Neural crest cell (in vitro differentiated cells): ENCODE measurements at regions not wholly inside any gene's neighbourhood (a gene's known extent, or its start where the extent isn't known, plus 50 kb on each side); places are given as distances from the start of the nearest gene placed in this dataset.

Experiments
- DNase-seq: peaks from one replicate; pipeline ENCODE4 v3.0.0; 2021; ENCODE audit warnings: low read depth, mixed read lengths, low spot score
- H3K27ac Mint-ChIP-seq: one replicate; pipeline ENCODE4 v1.8.0; 2021; ENCODE audit warnings: mild to moderate bottlenecking, mixed read lengths; ENCODE audit not compliant: unreplicated experiment
- H3K27me3 Mint-ChIP-seq: 2 replicates; pipeline ENCODE4 v1.8.0; 2021; ENCODE audit warnings: low read depth, mild to moderate bottlenecking, mixed read lengths
- H3K36me3 Mint-ChIP-seq: 2 replicates; pipeline ENCODE4 v1.8.0; 2021; ENCODE audit warnings: low read depth, mild to moderate bottlenecking, mixed read lengths
- H3K4me1 Mint-ChIP-seq: 2 replicates; pipeline ENCODE4 v1.8.0; 2021; ENCODE audit warnings: mixed read lengths
- H3K4me3 Mint-ChIP-seq: one replicate; pipeline ENCODE4 v1.8.0; 2021; ENCODE audit warnings: mild to moderate bottlenecking, mixed read lengths
- H3K9me3 Mint-ChIP-seq: 2 replicates; pipeline ENCODE4 v1.8.0; 2021; ENCODE audit warnings: mixed read lengths
- TF ChIP-seq, protein P1 (sequence below): fragments of 200-600 bp; sonication (generic); conservative IDR thresholded peaks from 2 replicates; pipeline ENCODE4 v1.5.0; 2021; ENCODE audit warnings: antibody characterized with exemption, mild to moderate bottlenecking

DNA sequence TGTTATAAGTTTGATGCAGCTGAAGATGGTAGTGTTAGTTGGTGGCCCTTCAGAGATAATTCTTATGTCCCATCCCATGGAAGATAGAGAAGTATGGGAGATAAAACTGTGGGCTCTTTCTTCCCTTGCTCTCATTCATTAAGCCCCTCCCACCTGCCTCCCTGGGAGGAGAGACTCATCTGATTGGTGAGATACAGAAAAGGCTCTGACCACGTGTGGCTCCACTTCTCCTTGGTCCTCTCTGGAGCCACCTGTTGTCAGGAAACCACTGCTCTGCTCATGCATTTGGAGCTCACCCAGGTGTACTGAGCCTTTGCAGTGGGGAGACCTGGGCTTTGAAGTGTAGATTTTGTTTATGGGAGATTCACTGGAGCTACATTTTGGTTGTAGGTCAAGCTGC lies 293.2 kb upstream of the RASGRP1 start:
- no peak for DNase-seq
- Mint-ChIP-seq H3K4me1 (peaks cover 5% of the 10 kb centered on the region), H3K4me3 (no peak overlapping the region), H3K36me3 (no peaks in the 10 kb centered on the region), H3K27ac (no peak overlapping the region), H3K27me3 (no peaks in the 10 kb centered on the region), H3K9me3 (peaks cover 8% of the 10 kb centered on the region)
- TF ChIP-seq, protein P1, sequence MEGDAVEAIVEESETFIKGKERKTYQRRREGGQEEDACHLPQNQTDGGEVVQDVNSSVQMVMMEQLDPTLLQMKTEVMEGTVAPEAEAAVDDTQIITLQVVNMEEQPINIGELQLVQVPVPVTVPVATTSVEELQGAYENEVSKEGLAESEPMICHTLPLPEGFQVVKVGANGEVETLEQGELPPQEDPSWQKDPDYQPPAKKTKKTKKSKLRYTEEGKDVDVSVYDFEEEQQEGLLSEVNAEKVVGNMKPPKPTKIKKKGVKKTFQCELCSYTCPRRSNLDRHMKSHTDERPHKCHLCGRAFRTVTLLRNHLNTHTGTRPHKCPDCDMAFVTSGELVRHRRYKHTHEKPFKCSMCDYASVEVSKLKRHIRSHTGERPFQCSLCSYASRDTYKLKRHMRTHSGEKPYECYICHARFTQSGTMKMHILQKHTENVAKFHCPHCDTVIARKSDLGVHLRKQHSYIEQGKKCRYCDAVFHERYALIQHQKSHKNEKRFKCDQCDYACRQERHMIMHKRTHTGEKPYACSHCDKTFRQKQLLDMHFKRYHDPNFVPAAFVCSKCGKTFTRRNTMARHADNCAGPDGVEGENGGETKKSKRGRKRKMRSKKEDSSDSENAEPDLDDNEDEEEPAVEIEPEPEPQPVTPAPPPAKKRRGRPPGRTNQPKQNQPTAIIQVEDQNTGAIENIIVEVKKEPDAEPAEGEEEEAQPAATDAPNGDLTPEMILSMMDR = no peak

DNA sequence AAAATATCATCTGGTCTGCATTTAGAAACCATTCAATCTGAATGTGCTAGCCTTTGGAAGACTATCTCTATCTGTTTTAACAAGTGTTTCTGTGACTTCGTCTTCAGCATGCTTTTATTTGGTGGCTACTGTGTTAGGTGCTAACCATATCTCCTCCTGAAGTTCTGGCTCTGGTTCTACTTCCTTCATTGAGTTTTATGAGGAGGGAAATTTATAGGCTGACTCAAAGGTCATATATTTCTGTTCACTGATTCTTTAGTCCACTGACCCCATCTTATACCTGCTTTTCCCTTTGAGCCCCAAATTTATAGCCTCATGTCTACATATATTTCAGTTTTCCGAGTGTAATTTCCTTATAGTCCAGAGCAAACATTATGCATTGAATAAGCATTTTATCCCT lies 295.0 kb upstream of the RASGRP1 start:
- peaks cover 8% of the 10 kb centered on the region for H3K9me3 Mint-ChIP-seq
- no peaks in the 10 kb centered on the region for H3K36me3 Mint-ChIP-seq
- TF ChIP-seq, protein P1 = no peak
- H3K27me3 Mint-ChIP-seq = no peaks in the 10 kb centered on the region
- DNase-seq = no peak
- H3K4me1 Mint-ChIP-seq = peaks cover 5% of the 10 kb centered on the region
- no peak overlapping the region for H3K4me3 Mint-ChIP-seq
- H3K27ac Mint-ChIP-seq = no peak overlapping the region

DNA sequence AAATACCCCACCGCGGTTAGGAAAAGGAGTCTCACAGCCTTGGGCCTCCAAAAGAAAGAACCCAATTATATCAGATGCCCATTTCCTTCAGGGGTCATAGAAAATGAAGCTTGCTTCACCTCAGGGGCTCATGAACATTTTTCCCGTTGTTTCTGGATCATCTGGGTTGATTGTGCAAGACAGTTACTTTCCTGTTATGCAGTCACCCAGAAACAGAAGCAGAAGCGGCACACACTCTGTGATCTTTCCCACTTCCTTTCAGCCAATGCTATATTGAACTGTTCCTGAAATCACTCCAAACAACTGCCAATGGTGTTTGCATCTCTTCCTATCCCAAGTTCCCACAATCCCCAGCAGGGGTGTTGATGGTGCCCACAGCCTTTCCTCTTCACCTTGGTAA lies 295.6 kb upstream of the RASGRP1 start:
- no peak overlapping the region for H3K4me3 Mint-ChIP-seq
- no peaks in the 10 kb centered on the region for H3K36me3 Mint-ChIP-seq
- TF ChIP-seq, protein P1 = no peak
- peaks cover 5% of the 10 kb centered on the region for H3K4me1 Mint-ChIP-seq
- no peaks in the 10 kb centered on the region for H3K27me3 Mint-ChIP-seq
- no peak overlapping the region for H3K27ac Mint-ChIP-seq
- no peak for DNase-seq
- peaks cover 8% of the 10 kb centered on the region for H3K9me3 Mint-ChIP-seq

DNA sequence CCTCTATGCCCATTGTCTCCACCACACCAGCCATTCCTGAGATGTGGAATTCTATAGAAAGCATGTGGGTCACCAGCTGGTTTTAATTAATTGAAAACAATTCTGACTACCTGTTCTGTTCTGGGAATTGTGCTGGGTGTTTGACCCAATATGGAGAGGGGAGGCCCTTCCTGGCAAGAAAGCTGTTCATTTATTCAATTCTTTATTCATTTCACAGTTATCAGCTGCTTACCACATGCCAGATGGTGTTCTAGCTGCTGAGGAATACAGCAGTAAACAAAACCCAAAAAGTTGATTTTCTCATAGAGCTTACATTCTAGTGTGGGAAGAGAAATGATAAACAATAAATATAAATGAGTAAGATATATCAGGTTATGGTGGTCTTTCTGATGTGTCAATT lies 296.1 kb upstream of the RASGRP1 start:
- H3K27me3 Mint-ChIP-seq = no peaks in the 10 kb centered on the region
- H3K9me3 Mint-ChIP-seq = peaks cover 8% of the 10 kb centered on the region
- DNase-seq = no peak
- H3K4me1 Mint-ChIP-seq = peaks cover 5% of the 10 kb centered on the region
- no peak overlapping the region for H3K4me3 Mint-ChIP-seq
- H3K36me3 Mint-ChIP-seq = no peaks in the 10 kb centered on the region
- H3K27ac Mint-ChIP-seq = no peak overlapping the region
- TF ChIP-seq, protein P1 = no peak

DNA sequence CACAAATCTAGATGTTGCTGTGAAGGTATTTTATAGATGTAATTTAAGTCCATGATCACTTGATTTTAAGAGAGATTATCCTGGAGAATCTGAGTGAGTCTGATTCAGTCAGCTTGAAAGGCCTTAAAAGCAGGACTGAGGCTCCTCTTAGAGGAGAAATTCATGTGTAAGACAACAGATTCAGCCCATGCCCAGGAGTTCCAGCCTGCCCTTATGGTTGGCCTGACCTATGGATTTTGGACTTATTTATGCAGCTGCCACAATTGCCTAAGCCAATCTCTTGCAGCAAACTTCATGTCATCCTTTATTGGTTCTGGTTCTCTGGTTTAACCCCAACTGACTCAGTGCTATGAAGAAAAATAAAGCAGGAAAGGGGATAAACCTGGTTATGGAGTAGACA lies 296.5 kb upstream of the RASGRP1 start:
- Mint-ChIP-seq H3K36me3 (no peaks in the 10 kb centered on the region), H3K4me3 (no peak overlapping the region), H3K4me1 (peaks cover 5% of the 10 kb centered on the region), H3K27me3 (no peaks in the 10 kb centered on the region), H3K9me3 (peaks cover 8% of the 10 kb centered on the region), H3K27ac (no peak overlapping the region)
- TF ChIP-seq, protein P1 = no peak
- no peak for DNase-seq

DNA sequence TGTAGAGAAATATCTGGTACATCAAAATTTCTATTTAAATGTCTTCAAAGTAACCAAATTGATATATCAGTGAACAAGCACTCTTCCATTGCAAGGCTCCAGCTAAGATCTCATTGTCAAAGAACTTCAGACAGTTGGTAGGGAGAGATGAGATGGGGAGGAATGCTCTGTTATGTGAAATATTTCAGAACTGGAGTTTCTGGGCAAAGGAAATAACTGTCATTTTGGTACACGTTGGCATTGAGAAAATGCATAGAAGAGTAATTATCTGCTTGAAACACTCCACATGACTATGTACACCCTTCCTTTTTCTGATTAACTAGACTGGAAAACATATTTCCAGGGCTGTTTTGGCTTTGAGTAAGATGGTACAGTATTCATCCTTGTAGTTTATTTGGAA lies 297.5 kb upstream of the RASGRP1 start:
- no peak overlapping the region for H3K27ac Mint-ChIP-seq
- H3K9me3 Mint-ChIP-seq = peaks cover 7% of the 10 kb centered on the region
- DNase-seq = no peak
- H3K4me3 Mint-ChIP-seq = no peak overlapping the region
- H3K27me3 Mint-ChIP-seq = no peaks in the 10 kb centered on the region
- H3K4me1 Mint-ChIP-seq = peaks cover 5% of the 10 kb centered on the region
- TF ChIP-seq, protein P1 = no peak
- H3K36me3 Mint-ChIP-seq = no peaks in the 10 kb centered on the region
